Right renal pelvis (tissue), 4 donors: ENCODE measurements at regions not wholly inside any gene's neighbourhood (a gene's known extent, or its start where the extent isn't known, plus 50 kb on each side); places are given as distances from the start of the nearest gene placed in this dataset.
A peak's percentile ranks its signal among the peaks of the same experiment; 100 is the strongest.
"Not testable (repeated sequence)": the region's sequence is repeated elsewhere in the genome, so short reads cannot be mapped to it uniquely, and the experiment has no call there.

Source experiments
- DNase-seq, 4 donors: peaks; one replicate each; pipeline ENCODE4 v3.0.0-alpha.2; 2013; ENCODE audit warnings: low read depth in 4 of 4, low spot score in 3 of 4, missing footprints in 1 of 4

DNA sequence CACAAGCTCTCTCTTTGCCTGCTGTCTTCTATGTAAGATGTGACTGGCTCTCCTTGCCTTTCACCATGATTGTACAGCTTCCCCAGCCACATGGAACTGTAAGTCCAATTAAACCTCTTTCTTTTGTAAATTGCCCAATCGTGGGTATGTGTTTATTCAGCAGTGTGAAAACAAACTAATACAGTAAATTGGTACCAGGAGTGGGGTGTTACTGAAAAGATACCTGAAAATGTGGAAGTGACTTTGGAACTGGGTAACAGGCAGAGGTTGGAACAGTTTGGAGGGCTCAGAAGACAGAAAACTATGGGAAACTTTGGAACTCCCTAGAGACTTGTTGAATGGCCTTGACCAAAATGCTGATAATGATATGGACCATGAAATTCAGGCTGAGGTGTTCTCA, 214.3 kb upstream of the FSCB start:
- DNase-seq, result not testable (repeated sequence)

DNA sequence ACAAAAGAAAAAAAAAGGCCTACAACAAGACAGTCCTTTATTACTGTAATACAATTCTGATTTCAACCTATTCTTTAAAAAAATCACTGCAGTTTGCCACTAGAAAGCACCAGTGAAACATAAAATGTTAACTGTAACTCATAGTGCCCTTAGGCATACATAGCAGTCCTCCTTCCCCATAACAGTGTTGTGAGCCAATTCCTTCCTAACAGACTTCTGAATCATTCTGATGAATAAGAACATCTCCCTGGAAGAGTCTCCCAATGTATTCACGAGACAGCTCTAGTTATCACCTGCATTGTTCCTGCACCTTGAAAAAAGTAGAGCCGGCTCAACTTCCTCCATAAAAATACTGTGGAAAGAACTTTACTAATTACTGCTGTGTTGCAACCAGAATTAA, 213.6 kb upstream of the FSCB start:
- no peak for DNase-seq

DNA sequence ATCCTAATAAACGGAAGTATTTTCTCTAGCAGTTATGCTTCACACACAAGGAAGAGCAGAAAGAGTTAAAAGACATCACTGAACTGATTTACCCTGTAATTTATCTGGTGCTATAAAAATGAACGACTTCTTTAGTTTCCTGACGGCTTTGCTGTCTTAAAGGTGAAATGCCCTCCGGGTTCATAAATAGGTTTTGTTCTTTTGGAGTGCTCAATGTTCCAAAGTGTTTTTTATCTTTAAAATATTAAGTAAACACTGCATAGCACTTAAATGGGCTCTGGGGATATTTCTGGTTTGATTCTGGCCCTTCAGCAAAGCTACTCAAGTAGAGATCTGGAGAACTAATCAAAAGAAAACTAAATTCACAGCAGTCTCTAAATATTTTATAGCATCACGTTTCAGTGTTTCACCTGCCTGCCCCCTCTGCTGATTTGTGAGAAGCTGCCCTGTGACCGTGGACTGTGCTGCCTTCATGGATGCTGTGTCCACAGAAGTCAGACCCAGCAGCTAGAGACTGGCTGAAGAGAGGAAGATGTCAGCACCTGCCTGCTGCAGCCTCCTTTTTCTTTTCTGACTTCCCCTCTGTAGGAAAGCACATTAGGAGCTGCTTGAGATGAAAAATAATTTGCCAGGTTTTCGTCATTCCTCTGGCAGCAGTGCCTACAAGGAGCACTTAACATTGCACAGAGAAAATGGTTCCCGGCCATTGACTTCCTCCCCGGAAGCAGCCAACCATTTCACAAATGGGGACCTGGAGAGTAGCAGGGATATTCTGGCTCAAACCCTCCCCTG, 205.1 kb upstream of the FSCB start:
- peak in 1 of 4 donors; percentile 13 for DNase-seq

GRCh38 chr14:44701563-44702263, 194.6 kb upstream of the FSCB start:
- DNase-seq, result no peak

DNA sequence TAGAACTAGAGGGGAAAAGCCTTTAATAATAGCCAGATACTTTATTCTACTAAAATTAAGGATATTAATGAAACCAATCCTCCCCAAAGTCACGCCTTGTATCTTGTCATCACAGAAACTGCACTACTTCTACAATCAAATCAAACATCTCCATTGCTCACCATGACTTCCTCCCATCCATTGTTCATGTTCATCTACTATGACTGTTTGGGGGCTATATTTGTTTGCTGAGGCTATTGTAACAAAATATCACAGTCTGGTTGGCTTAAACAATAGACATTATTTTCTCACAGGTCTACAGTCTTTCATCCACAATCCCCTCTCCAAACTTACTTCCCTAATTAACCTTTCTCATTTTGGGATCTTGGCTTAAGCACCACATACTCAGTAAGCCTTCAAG, 193.6 kb upstream of the FSCB start:
- DNase-seq, result no peak

DNA sequence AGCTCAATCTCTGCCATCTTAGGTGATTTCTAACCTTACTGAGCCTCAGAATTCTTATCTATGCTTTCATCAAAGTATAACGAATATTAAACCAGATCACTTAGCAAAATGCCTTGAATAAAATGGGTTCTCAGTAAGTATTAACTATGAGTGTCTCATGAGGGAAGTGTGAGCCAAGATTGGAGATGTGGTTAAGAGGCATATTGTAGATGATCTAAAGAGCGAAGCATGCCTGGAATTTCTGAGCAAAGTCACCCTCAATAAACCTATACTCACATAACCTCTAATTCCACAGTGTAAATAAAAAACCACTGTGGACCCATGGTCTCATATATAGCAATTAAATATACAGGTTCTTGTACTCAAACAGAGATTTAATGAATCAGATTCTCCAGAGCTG, 193.1 kb upstream of the FSCB start:
- DNase-seq, result no peak

DNA sequence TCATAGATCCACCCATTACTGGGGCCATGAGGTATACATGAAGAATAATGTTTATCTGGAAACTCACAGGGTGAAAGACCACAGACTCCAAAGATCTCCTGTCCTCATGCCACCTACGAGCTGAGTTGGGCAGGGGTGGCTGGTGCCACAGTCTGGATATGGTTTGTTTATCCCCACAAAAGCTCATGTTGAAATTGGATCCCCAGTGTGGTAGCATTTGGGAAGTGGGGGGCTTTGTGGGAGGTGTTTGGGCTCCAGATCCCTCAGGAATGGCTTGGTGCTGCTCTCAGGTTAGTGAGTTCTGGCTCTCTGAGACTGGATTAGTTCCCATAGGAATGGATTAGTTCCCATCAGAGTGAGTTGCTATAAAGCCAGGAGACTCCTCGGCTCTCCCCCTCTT, 192.3 kb upstream of the FSCB start:
- no peak for DNase-seq

GRCh38 chr14:44669496-44669895, 162.4 kb upstream of the FSCB start:
- DNase-seq, result no peak

- DNase-seq, result no peak
These were observed 156.1 kb upstream of the FSCB start for GRCh38 chr14:44663136-44663535.

- DNase-seq, result no peak
These were observed 155.3 kb upstream of the FSCB start for GRCh38 chr14:44662250-44662891.

GRCh38 chr14:44658389-44658696, 151.3 kb upstream of the FSCB start:
- no peak for DNase-seq

GRCh38 chr14:44657696-44658388, 150.8 kb upstream of the FSCB start:
- peak in 3 of 4 donors; percentile 18 to 34 (median 33) for DNase-seq

- no peak for DNase-seq
These were observed 150.1 kb upstream of the FSCB start for GRCh38 chr14:44657203-44657602.

GRCh38 chr14:44654591-44654990, 147.5 kb upstream of the FSCB start:
- no peak for DNase-seq

DNA sequence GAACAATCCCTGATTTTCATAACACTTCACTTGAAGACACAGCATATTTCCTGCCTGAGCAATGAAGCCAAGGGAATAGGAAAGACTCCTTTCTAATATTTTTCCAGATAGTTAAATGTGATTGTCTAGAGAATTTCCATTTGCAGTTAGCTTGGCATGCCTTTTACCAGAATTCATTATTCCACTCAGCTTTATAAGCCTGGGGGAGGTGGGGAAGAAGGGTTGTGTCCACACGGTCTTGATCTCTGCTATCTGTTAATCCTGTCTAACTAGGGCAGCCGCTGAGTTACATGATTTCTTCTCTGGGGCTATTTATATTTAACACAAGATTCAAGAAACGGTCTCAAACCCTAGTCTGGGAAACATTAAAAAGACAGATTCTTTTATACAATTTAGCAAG, 146.6 kb upstream of the FSCB start:
- no peak for DNase-seq

- DNase-seq, result no peak
These were observed 145.6 kb upstream of the FSCB start for GRCh38 chr14:44652640-44653039.

- no peak for DNase-seq
These were observed 142.0 kb upstream of the FSCB start for GRCh38 chr14:44649061-44649460.

- no peak for DNase-seq
These were observed 133.3 kb upstream of the FSCB start for GRCh38 chr14:44640416-44640815.

GRCh38 chr14:44639781-44640385, 132.8 kb upstream of the FSCB start:
- no peak for DNase-seq

DNA sequence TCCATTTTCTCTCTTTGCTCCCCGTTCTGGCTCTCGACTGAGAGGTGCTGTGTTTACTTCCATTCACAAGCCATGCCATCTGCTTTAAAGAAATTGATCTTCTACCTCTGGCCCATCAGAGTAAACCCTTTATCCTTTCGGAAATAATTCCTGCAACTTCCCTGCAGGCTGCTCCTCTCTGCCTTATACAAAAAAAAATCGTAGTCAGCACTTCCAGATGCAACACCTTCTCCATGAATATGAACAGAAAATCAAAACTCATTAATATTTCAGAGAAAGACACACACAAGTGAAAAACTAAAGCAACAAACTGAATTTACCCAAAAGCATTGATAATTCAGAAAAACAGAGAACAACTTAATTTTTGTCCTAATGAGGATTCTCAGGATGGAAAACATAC, 127.6 kb upstream of the FSCB start:
- DNase-seq, result no peak

GRCh38 chr14:44626423-44626822, 119.3 kb upstream of the FSCB start:
- DNase-seq, result no peak
